HFF-Myc (cell line): ENCODE measurements at regions not wholly inside any gene's neighbourhood (a gene's known extent, or its start where the extent isn't known, plus 50 kb on each side); places are given as distances from the start of the nearest gene placed in this dataset.

Experiments used
- DNase-seq: peaks from one replicate; pipeline ENCODE4 v3.0.0-alpha.2; 2011; ENCODE audit warnings: low read depth; ENCODE audit errors: extremely low read depth
- H3K4me3 ChIP-seq: replicated peaks from 2 replicates; pipeline ENCODE4 v1.5.1; 2011; ENCODE audit warnings: low read depth, mild to moderate bottlenecking, control low read depth, low read length
- CTCF ChIP-seq: IDR thresholded peaks from 2 replicates; pipeline ENCODE4 v1.5.1; 2012; ENCODE audit warnings: mild to moderate bottlenecking, low read depth, low read length, control low read depth; ENCODE audit errors: missing control alignments

GRCh38 chr11:92154611-92155010 lies 70.0 kb upstream of the FAT3 start:
- H3K4me3 ChIP-seq = no peak overlapping the region
- no peak for TF ChIP-seq CTCF
- no peak for DNase-seq

DNA sequence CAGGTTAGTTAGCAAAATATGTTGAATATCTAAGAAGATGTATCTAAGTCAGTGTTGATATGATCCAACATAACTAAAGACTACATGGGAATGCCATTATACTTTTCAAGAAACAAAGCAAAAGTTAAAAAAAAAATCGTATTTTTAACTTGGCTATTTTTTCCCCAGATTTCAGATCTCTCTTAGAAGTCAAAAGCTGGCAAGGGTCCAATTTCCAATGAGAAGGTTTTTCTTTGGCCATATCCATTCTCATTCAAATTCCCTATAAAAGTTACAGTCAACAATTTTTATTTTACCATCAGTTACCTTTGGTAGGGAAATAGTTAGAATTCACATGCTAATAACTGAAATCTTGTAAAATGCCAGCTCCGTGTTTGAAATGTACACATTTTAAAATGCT lies 70.5 kb upstream of the FAT3 start:
- DNase-seq = no peak
- no peak for TF ChIP-seq CTCF

DNA sequence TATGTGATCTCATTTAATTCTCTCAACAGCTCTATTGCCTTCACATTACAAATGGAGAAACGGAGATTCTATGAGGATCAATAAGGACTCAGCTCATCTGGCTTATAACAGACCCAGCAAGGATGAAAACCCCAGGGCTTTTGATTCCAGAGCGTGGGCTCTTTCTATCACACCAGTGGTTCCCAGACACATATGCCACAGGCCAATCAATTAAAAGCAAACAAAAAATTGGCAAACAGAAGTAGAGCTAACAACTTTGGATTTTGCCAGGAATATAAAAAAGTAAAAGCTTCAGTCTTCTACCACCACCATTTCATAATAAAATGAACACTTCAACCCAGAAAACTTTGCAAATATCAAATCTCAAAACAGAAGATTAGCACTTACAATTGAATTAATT lies 71.1 kb upstream of the FAT3 start:
- no peak overlapping the region for H3K4me3 ChIP-seq
- DNase-seq = no peak
- no peak for TF ChIP-seq CTCF

More for the DNA sequence above, 70.5 kb upstream of the FAT3 start:
- H3K4me3 ChIP-seq = no peak overlapping the region

GRCh38 chr11:92152245-92152644 lies 72.4 kb upstream of the FAT3 start:
- no peak for DNase-seq
- no peak for TF ChIP-seq CTCF
- H3K4me3 ChIP-seq = no peak overlapping the region

- no peak overlapping the region for H3K4me3 ChIP-seq
- TF ChIP-seq CTCF = no peak
- no peak for DNase-seq
Measured at GRCh38 chr11:92149996-92150395, 74.6 kb upstream of the FAT3 start.

- TF ChIP-seq CTCF = no peak
- DNase-seq = no peak
- H3K4me3 ChIP-seq = no peak overlapping the region
Measured at GRCh38 chr11:92141725-92142124, 82.9 kb upstream of the FAT3 start.

GRCh38 chr11:92141159-92141558 lies 83.5 kb upstream of the FAT3 start:
- TF ChIP-seq CTCF = no peak
- no peak overlapping the region for H3K4me3 ChIP-seq
- no peak for DNase-seq
